Common myeloid progenitor, CD34-positive (primary cell): ENCODE measurements at regions not wholly inside any gene's neighbourhood (a gene's known extent, or its start where the extent isn't known, plus 50 kb on each side); places are given as distances from the start of the nearest gene placed in this dataset.
"Not testable (repeated sequence)": the region's sequence is repeated elsewhere in the genome, so short reads cannot be mapped to it uniquely, and the experiment has no call there.

ENCODE experiments used
- CTCF ChIA-PET: fragments of 350-600 bp; sonication (Branson Sonifier 250); formaldehyde crosslinking; loops from one replicate; lab custom pipeline; 2021; ENCODE audit warnings: antibody characterized with exemption; lab: Charles Lee
- POLR2A ChIA-PET: fragments of 350-600 bp; sonication (Branson Sonifier 250); formaldehyde crosslinking; loops from one replicate; lab custom pipeline; 2021; ENCODE audit warnings: antibody characterized with exemption; lab: Charles Lee
- DNase-seq, 3 donors: peaks; one replicate each; pipeline versions ENCODE4 v3.0.0 to v3.0.0-alpha.2; 2013
- H3K27ac ChIP-seq, 2 experiments: 1 replicate in 1 of 2; 2 replicates in 1 of 2; pipeline ENCODE4 v1.7.0; 2013; ENCODE audit warnings: inconsistent platforms in 2 of 2, low read length in 2 of 2, mild to moderate bottlenecking in 2 of 2, low read depth in 1 of 2, moderate library complexity in 1 of 2; ENCODE audit not compliant: severe bottlenecking in 2 of 2, insufficient read depth in 1 of 2, poor library complexity in 1 of 2
- H3K27me3 ChIP-seq, 5 experiments: replicated peaks in 2 of 5; 1 replicate in 3 of 5; 2 replicates in 2 of 5; pipeline versions ENCODE4 v1.6.1 to v1.7.0; 2013; ENCODE audit warnings: low read length in 4 of 5, mild to moderate bottlenecking in 2 of 5, moderate library complexity in 2 of 5, inconsistent platforms in 1 of 5; ENCODE audit not compliant: insufficient read depth in 5 of 5, control insufficient read depth in 4 of 5
- H3K36me3 ChIP-seq, 4 experiments: 1 replicate in 2 of 4; 2 replicates in 2 of 4; pipeline versions ENCODE4 v1.6.1 to v1.7.0; 2013; ENCODE audit warnings: low read length in 3 of 4, control low read depth in 1 of 4, mild to moderate bottlenecking in 1 of 4; ENCODE audit not compliant: control insufficient read depth in 4 of 4, insufficient read depth in 4 of 4
- H3K4me1 ChIP-seq, 4 experiments: 1 replicate in 3 of 4; 2 replicates in 1 of 4; pipeline versions ENCODE4 v1.6.1 to v1.7.1; 2013; ENCODE audit warnings: low read length in 3 of 4, mild to moderate bottlenecking in 3 of 4, control low read depth in 1 of 4, inconsistent platforms in 1 of 4, moderate library complexity in 1 of 4; ENCODE audit not compliant: control insufficient read depth in 4 of 4, insufficient read depth in 4 of 4; ENCODE audit errors: control extremely low read depth in 1 of 4
- H3K4me3 ChIP-seq, 7 experiments: 1 replicate in 4 of 7; 2 replicates in 3 of 7; pipeline versions ENCODE4 v1.5.1 to v1.7.0; 2013; ENCODE audit warnings: mild to moderate bottlenecking in 7 of 7, low read length in 6 of 7, moderate library complexity in 6 of 7, inconsistent platforms in 2 of 7, low read depth in 2 of 7, control low read depth in 1 of 7; ENCODE audit not compliant: insufficient read depth in 4 of 7, control insufficient read depth in 1 of 7; ENCODE audit errors: extremely low read depth in 1 of 7
- H3K9me3 ChIP-seq, 5 experiments: 1 replicate in 4 of 5; 2 replicates in 1 of 5; pipeline versions ENCODE4 v1.6.1 to v1.7.1; 2013; ENCODE audit warnings: low read length in 4 of 5, mild to moderate bottlenecking in 2 of 5, inconsistent platforms in 1 of 5, low read depth in 1 of 5, moderate library complexity in 1 of 5; ENCODE audit not compliant: control insufficient read depth in 4 of 5, insufficient read depth in 2 of 5; ENCODE audit errors: control extremely low read depth in 1 of 5
- WGBS: methylation state at CpG from one replicate; pipeline ENCODE4 v1.1.5; 2013; ENCODE audit not compliant: insufficient coverage; 5-methylcytosine and 5-hydroxymethylcytosine counted together

DNA sequence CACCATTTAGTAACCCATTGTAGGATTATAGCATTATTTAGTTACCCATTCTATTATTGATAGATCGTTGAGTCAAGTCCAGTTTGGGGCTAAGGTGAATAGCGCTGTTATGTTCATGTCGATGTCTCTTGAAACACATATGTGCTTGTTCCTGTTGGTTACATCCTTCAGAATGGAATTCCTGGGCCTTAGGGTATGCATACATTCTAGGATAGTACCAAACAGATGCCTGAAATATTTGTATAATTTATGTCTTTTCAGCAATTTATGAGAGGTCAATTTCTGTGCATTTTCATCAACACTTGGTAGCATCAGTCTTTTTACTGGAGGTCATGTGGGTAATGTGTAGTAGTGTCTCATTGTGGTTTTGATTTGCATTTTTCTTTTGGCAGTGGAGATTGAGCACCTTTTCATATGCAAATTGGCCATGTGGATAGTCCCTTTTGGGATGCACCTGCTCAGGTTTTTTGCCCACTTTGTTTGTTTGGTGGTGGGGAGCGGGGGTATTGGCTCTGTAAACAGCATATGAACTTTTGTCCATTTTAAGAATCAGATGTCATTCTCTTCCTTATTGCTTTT is 104.2 kb downstream of the CDRT15L2 start:
- H3K27me3 ChIP-seq, POLR2A ChIA-PET, CTCF ChIA-PET, H3K4me3 ChIP-seq, DNase-seq, H3K27ac ChIP-seq, H3K4me1 ChIP-seq, H3K9me3 ChIP-seq, H3K36me3 ChIP-seq: not testable (repeated sequence)
- WGBS, result no CpG with 5 or more reads among the region's 4 CpGs

- H3K36me3 ChIP-seq, DNase-seq, POLR2A ChIA-PET, H3K27me3 ChIP-seq, H3K9me3 ChIP-seq, CTCF ChIA-PET, H3K4me3 ChIP-seq, H3K4me1 ChIP-seq, H3K27ac ChIP-seq: not testable (repeated sequence)
- 100% methylated on average over 1 of the region's 32 CpGs for WGBS
These were observed 105.5 kb downstream of the CDRT15L2 start for GRCh38 chr17:20684975-20685374.

- H3K27ac ChIP-seq, CTCF ChIA-PET, POLR2A ChIA-PET, H3K27me3 ChIP-seq, H3K9me3 ChIP-seq, H3K36me3 ChIP-seq, DNase-seq, H3K4me3 ChIP-seq, H3K4me1 ChIP-seq: not testable (repeated sequence)
- WGBS, result no CpG with 5 or more reads among the region's 2 CpGs
These were observed 108.1 kb downstream of the CDRT15L2 start for GRCh38 chr17:20687584-20687983.

DNA sequence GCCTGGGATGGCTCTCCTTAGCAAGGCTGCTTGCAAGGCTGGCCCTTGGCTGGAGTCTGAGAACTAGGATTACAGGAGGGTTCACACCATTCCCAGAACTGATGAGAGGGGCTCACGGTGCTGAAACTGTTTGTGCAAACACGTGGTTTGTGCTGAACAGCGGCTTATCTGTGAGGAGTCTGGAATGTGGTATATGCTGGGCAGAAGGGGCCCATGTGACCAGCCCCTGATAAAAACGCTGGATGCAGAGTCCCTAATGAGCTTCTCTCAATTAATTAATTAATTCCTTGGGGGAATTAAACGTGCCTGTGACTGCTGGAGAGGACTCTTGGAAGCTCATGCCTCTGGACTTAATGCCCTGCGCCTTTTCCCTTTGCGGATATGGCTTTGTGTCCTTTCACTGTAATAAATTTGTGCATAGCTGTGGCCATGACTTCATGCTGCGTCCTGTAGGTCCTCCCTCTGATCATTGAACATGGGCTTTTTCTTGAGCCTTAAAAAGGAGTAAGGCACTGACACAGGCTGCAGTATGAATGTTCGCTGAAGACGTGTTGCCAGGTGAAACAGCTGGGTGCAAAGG is 109.7 kb downstream of the CDRT15L2 start:
- CTCF ChIA-PET, result not testable (repeated sequence)
- 96% methylated on average over 5 of the region's 10 CpGs for WGBS

GRCh38 chr17:20692706-20693105 is 113.2 kb downstream of the CDRT15L2 start:
- ChIA-PET CTCF (interaction anchor here (0.6 kb wide), 1 partner anchor 31 kb away, joined by 3 read pairs; no protein-coding TSS in a partner anchor), POLR2A (interaction anchor here (0.6 kb wide), 1 partner anchor 45 kb away, joined by 3 read pairs; no protein-coding TSS in a partner anchor)
- H3K4me1 ChIP-seq, H3K27me3 ChIP-seq, H3K4me3 ChIP-seq, H3K36me3 ChIP-seq, H3K27ac ChIP-seq, H3K9me3 ChIP-seq: not testable (repeated sequence)
- WGBS, result no CpG with 5 or more reads among the region's 1 CpG
- DNase-seq, result peak in 2 of 3 donors; percentile 38 to 64

More for the DNA sequence above, 109.7 kb downstream of the CDRT15L2 start:
- H3K4me1 ChIP-seq, H3K9me3 ChIP-seq, H3K27ac ChIP-seq, H3K27me3 ChIP-seq, POLR2A ChIA-PET, H3K4me3 ChIP-seq, DNase-seq, H3K36me3 ChIP-seq: not testable (repeated sequence)

GRCh38 chr17:20695871-20696270 is 116.3 kb downstream of the CDRT15L2 start:
- H3K4me1 ChIP-seq, result peaks cover 0 to 29% (median 9%) of the 10 kb centered on the region in 4 experiments

DNA sequence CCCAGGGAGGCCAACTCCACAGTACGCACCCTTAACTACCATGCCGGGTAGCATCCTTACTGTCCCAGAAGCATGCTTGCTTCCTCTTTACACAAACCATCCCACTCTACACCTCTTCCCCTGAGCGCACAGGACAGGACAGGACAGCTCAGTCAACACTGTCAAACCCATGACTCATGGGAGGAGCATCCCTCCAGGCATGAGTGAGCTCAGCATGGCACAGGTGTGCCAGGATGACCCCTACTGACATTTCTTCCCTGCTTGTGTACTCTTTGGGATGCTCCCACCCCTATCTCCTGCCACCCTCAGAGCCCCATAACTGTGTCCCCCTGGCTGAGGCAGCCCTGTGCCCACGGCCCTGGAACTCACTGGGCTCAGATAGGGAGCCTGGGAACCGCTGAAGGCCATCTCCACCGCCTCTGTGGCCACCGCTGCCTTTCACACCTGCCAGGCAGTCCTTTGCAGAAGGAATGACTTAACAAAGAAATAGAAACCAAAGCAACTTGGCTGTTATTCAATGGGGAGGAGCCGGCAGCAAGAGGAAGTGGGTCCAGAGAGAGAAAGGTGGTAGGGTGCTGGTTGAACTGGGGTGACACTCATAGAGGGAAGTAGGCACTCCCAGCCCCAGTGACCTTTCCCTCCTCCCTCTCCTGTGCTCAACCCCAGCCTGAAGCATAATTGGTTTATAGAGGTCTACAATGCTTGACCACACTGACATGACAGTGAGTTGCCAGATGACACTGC is 119.1 kb downstream of the CDRT15L2 start:
- DNase-seq, result peak; percentile 31 to 90 (median 84)
- POLR2A ChIA-PET, CTCF ChIA-PET, H3K36me3 ChIP-seq, H3K27ac ChIP-seq, H3K9me3 ChIP-seq, H3K27me3 ChIP-seq: not testable (repeated sequence)
- Histone ChIP-seq H3K4me1 (peaks cover 0 to 29% (median 8%) of the 10 kb centered on the region in 4 experiments), H3K4me3 (peak overlapping the region in 3 of 7 experiments; percentile 3 to 51 (median 19))
- WGBS, result 100% methylated on average over 1 of the region's 8 CpGs

More at GRCh38 chr17:20695871-20696270, 116.3 kb downstream of the CDRT15L2 start:
- H3K27ac ChIP-seq, H3K27me3 ChIP-seq, DNase-seq, H3K36me3 ChIP-seq, H3K4me3 ChIP-seq, H3K9me3 ChIP-seq, CTCF ChIA-PET, POLR2A ChIA-PET: not testable (repeated sequence)
- WGBS, result no CpG with 5 or more reads among the region's 1 CpG
